ENCODE measurements at regions not wholly inside any gene's neighbourhood (a gene's known extent, or its start where the extent isn't known, plus 50 kb on each side); places are given as distances from the start of the nearest gene placed in this dataset.

DNA sequence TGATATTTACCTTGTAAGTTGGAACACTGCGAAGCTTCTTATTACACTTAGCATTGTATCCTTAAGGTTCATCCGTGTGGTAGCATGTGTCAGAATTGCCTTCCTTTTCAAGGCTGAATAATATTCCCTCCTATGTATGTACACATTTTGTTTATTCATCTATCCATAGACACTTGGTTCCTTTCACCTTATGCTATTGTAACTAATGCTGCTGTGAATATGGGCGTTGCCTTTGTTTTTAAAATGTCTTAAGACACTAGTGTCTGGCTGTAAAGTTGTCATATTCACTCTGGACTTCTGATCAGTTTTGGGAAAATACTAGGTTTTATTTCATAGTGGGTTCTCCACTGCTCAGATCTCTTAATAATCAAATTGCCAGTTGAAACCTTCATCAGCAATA lies 383.3 kb upstream of the PRR16 start:
- Histone ChIP-seq H3K4me2 (ENCODE audit: low read depth, low read length) (no peak overlapping the region), H3K27me3 (ENCODE audit: control insufficient read depth in 1 of 2, insufficient read depth in 2 of 2, low read length in 2 of 2) (no peaks in the 10 kb centered on the region), H3K36me3 (replicated peaks in 1 of 2; ENCODE audit: control insufficient read depth in 1 of 2, insufficient read depth in 2 of 2, low read length in 2 of 2) (no peaks in the 10 kb centered on the region), H3K4me3 (replicated peaks in 1 of 3; ENCODE audit: insufficient read depth in 1 of 3, low read depth in 2 of 3, low read length in 3 of 3) (no peak overlapping the region), H3K79me2 (ENCODE audit: insufficient read depth, low read length) (no peaks in the 10 kb centered on the region), H4K20me1 (ENCODE audit: insufficient read depth, low read length) (no peaks in the 10 kb centered on the region), H3K4me1 (ENCODE audit: insufficient read depth, low read length) (no peaks in the 10 kb centered on the region), H3K9ac (ENCODE audit: insufficient read depth, low read depth, low read length) (no peak overlapping the region), H2AFZ (ENCODE audit: low read length) (no peak overlapping the region), H3K9me3 (ENCODE audit: low read length) (no peaks in the 10 kb centered on the region), H3K27ac (ENCODE audit: extremely low read length, insufficient read depth, low read length) (no peak overlapping the region)
- TF ChIP-seq NR2F6 (IDR thresholded peaks at IDR 0.05) (no peak), NR2F6 (CRISPR knock-in tag; IDR thresholded peaks at IDR 0.05) (no peak), SSRP1 (CRISPR knock-in tag; IDR thresholded peaks at IDR 0.05) (no peak), ZNF234 (CRISPR knock-in tag; conservative IDR thresholded peaks at IDR 0.05) (no peak), POLR2AphosphoS2 (IDR thresholded peaks at IDR 0.05; ENCODE audit: low read depth, low read length) (no peak), ZKSCAN8 (CRISPR knock-in tag; IDR thresholded peaks at IDR 0.05; ENCODE audit: borderline replicate concordance) (no peak), RFX3 (CRISPR knock-in tag; IDR thresholded peaks at IDR 0.05) (no peak), PRDM10 (CRISPR knock-in tag; IDR thresholded peaks at IDR 0.05; ENCODE audit: low read depth) (no peak), ZNF547 (CRISPR knock-in tag; IDR thresholded peaks at IDR 0.05) (no peak), FOXK1 (CRISPR knock-in tag; IDR thresholded peaks at IDR 0.05; ENCODE audit: borderline replicate concordance, low read depth) (no peak), DNMT1 (CRISPR knock-in tag; IDR thresholded peaks at IDR 0.05) (no peak)
- TF ChIP-seq, protein P1, sequence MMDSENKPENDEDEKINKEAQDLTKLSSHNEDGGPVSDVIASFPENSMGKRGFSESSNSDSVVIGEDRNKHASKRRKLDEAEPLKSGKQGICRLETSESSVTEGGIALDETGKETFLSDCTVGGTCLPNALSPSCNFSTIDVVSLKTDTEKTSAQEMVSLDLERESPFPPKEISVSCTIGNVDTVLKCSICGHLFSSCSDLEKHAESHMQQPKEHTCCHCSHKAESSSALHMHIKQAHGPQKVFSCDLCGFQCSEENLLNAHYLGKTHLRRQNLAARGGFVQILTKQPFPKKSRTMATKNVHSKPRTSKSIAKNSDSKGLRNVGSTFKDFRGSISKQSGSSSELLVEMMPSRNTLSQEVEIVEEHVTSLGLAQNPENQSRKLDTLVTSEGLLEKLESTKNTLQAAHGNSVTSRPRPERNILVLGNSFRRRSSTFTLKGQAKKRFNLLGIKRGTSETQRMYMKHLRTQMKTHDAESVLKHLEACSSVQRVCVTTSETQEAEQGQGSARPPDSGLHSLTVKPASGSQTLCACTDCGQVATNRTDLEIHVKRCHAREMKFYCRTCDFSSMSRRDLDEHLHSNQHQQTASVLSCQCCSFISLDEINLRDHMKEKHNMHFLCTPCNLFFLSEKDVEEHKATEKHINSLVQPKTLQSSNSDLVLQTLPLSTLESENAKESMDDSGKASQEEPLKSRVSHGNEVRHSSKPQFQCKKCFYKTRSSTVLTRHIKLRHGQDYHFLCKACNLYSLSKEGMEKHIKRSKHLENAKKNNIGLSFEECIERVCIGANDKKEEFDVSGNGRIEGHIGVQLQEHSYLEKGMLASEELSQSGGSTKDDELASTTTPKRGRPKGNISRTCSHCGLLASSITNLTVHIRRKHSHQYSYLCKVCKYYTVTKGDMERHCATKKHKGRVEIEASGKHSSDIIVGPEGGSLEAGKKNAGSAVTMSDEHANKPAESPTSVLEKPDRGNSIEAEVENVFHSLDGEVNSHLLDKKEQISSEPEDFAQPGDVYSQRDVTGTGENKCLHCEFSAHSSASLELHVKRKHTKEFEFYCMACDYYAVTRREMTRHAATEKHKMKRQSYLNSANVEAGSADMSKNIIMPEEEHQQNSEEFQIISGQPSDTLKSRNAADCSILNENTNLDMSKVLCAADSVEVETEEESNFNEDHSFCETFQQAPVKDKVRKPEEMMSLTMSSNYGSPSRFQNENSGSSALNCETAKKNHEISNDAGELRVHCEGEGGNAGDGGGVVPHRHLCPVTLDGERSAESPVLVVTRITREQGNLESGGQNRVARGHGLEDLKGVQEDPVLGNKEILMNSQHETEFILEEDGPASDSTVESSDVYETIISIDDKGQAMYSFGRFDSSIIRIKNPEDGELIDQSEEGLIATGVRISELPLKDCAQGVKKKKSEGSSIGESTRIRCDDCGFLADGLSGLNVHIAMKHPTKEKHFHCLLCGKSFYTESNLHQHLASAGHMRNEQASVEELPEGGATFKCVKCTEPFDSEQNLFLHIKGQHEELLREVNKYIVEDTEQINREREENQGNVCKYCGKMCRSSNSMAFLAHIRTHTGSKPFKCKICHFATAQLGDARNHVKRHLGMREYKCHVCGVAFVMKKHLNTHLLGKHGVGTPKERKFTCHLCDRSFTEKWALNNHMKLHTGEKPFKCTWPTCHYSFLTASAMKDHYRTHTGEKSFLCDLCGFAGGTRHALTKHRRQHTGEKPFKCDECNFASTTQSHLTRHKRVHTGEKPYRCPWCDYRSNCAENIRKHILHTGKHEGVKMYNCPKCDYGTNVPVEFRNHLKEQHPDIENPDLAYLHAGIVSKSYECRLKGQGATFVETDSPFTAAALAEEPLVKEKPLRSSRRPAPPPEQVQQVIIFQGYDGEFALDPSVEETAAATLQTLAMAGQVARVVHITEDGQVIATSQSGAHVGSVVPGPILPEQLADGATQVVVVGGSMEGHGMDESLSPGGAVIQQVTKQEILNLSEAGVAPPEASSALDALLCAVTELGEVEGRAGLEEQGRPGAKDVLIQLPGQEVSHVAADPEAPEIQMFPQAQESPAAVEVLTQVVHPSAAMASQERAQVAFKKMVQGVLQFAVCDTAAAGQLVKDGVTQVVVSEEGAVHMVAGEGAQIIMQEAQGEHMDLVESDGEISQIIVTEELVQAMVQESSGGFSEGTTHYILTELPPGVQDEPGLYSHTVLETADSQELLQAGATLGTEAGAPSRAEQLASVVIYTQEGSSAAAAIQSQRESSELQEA (CRISPR knock-in tag; IDR thresholded peaks at IDR 0.05; ENCODE audit: not compliant biosample characterization): no peak
- TF ChIP-seq, protein P2, sequence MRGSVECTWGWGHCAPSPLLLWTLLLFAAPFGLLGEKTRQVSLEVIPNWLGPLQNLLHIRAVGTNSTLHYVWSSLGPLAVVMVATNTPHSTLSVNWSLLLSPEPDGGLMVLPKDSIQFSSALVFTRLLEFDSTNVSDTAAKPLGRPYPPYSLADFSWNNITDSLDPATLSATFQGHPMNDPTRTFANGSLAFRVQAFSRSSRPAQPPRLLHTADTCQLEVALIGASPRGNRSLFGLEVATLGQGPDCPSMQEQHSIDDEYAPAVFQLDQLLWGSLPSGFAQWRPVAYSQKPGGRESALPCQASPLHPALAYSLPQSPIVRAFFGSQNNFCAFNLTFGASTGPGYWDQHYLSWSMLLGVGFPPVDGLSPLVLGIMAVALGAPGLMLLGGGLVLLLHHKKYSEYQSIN (CRISPR knock-in tag; IDR thresholded peaks at IDR 0.05; ENCODE audit: borderline replicate concordance): no peak
- no TSS peak for BruUV-seq (replicated peaks)
- 1% methylated on average over 3 of the region's 3 CpGs for WGBS (ENCODE audit: low lambda C conversion rate)
- no peak for FAIRE-seq
- ChIA-PET POLR2A (no interaction called here), CTCF (ENCODE audit: low intra/inter-chr PET ratio, low total read pairs) (no interaction called here)
- no peak for DNase-seq (ENCODE audit: low spot score)
- intact Hi-C loops (cut with micrococcal nuclease; ENCODE audit: unreplicated experiment): no loop called here
- ATAC-seq: no peak
- in situ Hi-C loops (cut with HindIII; ENCODE audit: extremely low pct_ligation_motif_present, low pct_unique_long_range_greater_than_20kb): no loop called here

All from HepG2 (cell line).